CD14-positive monocyte (primary cell): ENCODE measurements at regions not wholly inside any gene's neighbourhood (a gene's known extent, or its start where the extent isn't known, plus 50 kb on each side); places are given as distances from the start of the nearest gene placed in this dataset.
"Not testable (repeated sequence)": the region's sequence is repeated elsewhere in the genome, so short reads cannot be mapped to it uniquely, and the experiment has no call there.

ENCODE experiments used
- DNase-seq, 3 donors: peaks; one replicate each; pipeline ENCODE4 v3.0.0-alpha.2; 2011 to 2022
- H2AFZ ChIP-seq: 2 replicates; pipeline ENCODE4 v1.6.0; 2012; ENCODE audit warnings: mild to moderate bottlenecking, low read depth, low read length, inconsistent platforms; ENCODE audit not compliant: insufficient read depth, poor library complexity, severe bottlenecking
- H3K27ac ChIP-seq, 2 donors: 1 replicate in 1 of 2; 2 replicates in 1 of 2; pipeline ENCODE4 v1.5.1; 2012 to 2013; ENCODE audit warnings: low read length in 2 of 2, control low read depth in 1 of 2, inconsistent platforms in 1 of 2, low read depth in 1 of 2, mild to moderate bottlenecking in 1 of 2
- H3K27me3 ChIP-seq, 2 donors: one replicate each; pipeline versions ENCODE4 v1.6.0 to v1.6.1; 2011 to 2013; ENCODE audit warnings: low read length in 2 of 2; ENCODE audit not compliant: control insufficient read depth in 2 of 2, insufficient read depth in 2 of 2
- H3K36me3 ChIP-seq, 2 donors: replicated peaks in 1 of 2; 1 replicate in 1 of 2; 2 replicates in 1 of 2; pipeline versions ENCODE4 v1.5.1 to v1.6.1; 2012 to 2013; ENCODE audit warnings: low read length in 2 of 2, control low read depth in 1 of 2, inconsistent platforms in 1 of 2, mild to moderate bottlenecking in 1 of 2; ENCODE audit not compliant: insufficient read depth in 2 of 2, control insufficient read depth in 1 of 2
- H3K4me1 ChIP-seq, 2 donors: 1 replicate in 1 of 2; 2 replicates in 1 of 2; pipeline versions ENCODE4 v1.5.1 to v1.6.1; 2012 to 2013; ENCODE audit warnings: low read length in 2 of 2, control low read depth in 1 of 2, inconsistent platforms in 1 of 2, mild to moderate bottlenecking in 1 of 2, moderate library complexity in 1 of 2; ENCODE audit not compliant: insufficient read depth in 2 of 2, control insufficient read depth in 1 of 2
- H3K4me2 ChIP-seq: replicated peaks from 2 replicates; pipeline ENCODE3; 2012; ENCODE audit warnings: low read length, moderate library complexity, mild to moderate bottlenecking; ENCODE audit not compliant: poor library complexity, severe bottlenecking; ENCODE audit errors: extremely low read depth
- H3K4me3 ChIP-seq, 3 experiments: fragments of 200-600 bp in 1 of 3; sonication (generic) in 1 of 3; replicated peaks in 1 of 3; 1 replicate in 2 of 3; 2 replicates in 1 of 3; pipeline ENCODE4 v1.5.1; 2011 to 2013; ENCODE audit warnings: low read length in 3 of 3, mild to moderate bottlenecking in 3 of 3, control low read depth in 2 of 3, low read depth in 2 of 3, inconsistent platforms in 1 of 3, moderate library complexity in 1 of 3
- H3K79me2 ChIP-seq: 2 replicates; pipeline ENCODE4 v1.6.0; 2012; ENCODE audit warnings: mild to moderate bottlenecking, control low read depth, inconsistent platforms, low read length, moderate library complexity; ENCODE audit not compliant: insufficient read depth
- H3K9ac ChIP-seq: 2 replicates; pipeline ENCODE4 v1.6.0; 2017; ENCODE audit warnings: low read length, mild to moderate bottlenecking; ENCODE audit not compliant: insufficient read depth, poor library complexity, severe bottlenecking
- H3K9me3 ChIP-seq, 2 donors: replicated peaks in 1 of 2; 1 replicate in 1 of 2; 2 replicates in 1 of 2; pipeline versions ENCODE4 v1.5.1 to v1.6.1; 2012 to 2013; ENCODE audit warnings: low read length in 2 of 2, control low read depth in 1 of 2; ENCODE audit not compliant: control insufficient read depth in 1 of 2, insufficient read depth in 1 of 2
- H4K20me1 ChIP-seq: 2 replicates; pipeline ENCODE4 v1.6.0; 2012; ENCODE audit warnings: mild to moderate bottlenecking, low read length, control low read depth, moderate library complexity; ENCODE audit not compliant: insufficient read depth
- H3K27ac Mint-ChIP-seq, 7 donors: one replicate each; pipeline ENCODE4 v1.8.0; 2020; ENCODE audit warnings: mild to moderate bottlenecking in 7 of 7, mixed read lengths in 7 of 7, moderate library complexity in 6 of 7, inconsistent platforms in 2 of 7
- H3K27me3 Mint-ChIP-seq, 3 donors: one replicate each; pipeline ENCODE4 v1.8.0; 2021 to 2022; ENCODE audit warnings: low read depth in 3 of 3, mild to moderate bottlenecking in 3 of 3, mixed read lengths in 3 of 3, moderate library complexity in 3 of 3, inconsistent platforms in 1 of 3
- H3K36me3 Mint-ChIP-seq, 2 donors: one replicate each; pipeline ENCODE4 v1.8.0; 2020; ENCODE audit warnings: mixed read lengths in 2 of 2, inconsistent platforms in 1 of 2, mild to moderate bottlenecking in 1 of 2
- H3K4me1 Mint-ChIP-seq: one replicate; pipeline ENCODE4 v1.8.0; 2020; ENCODE audit warnings: mild to moderate bottlenecking, mixed read lengths
- H3K4me3 Mint-ChIP-seq, 2 donors: one replicate each; pipeline ENCODE4 v1.8.0; 2020; ENCODE audit warnings: mild to moderate bottlenecking in 2 of 2, mixed read lengths in 2 of 2, moderate library complexity in 1 of 2
- H3K9me3 Mint-ChIP-seq, 7 donors: one replicate each; pipeline ENCODE4 v1.8.0; 2020 to 2022; ENCODE audit warnings: mixed read lengths in 7 of 7, mild to moderate bottlenecking in 6 of 7, moderate library complexity in 6 of 7, inconsistent platforms in 2 of 7
- WGBS: methylation state at CpG from one replicate; pipeline ENCODE4 v1.1.5; 2013; ENCODE audit warnings: missing lambda C conversion rate; ENCODE audit not compliant: insufficient coverage; 5-methylcytosine and 5-hydroxymethylcytosine counted together
- intact Hi-C, 2 donors: fragments of 100-400 bp; cut with micrococcal nuclease; formaldehyde crosslinking; loops; one replicate each; pipeline versions ENCODE4 v1.15.0 to v1.15.1; 2023

- H3K27me3 ChIP-seq, H3K36me3 Mint-ChIP-seq, intact Hi-C loops, H3K27me3 Mint-ChIP-seq, H3K4me3 Mint-ChIP-seq, H3K79me2 ChIP-seq, H2AFZ ChIP-seq, H3K4me1 Mint-ChIP-seq, H3K9ac ChIP-seq, H3K4me1 ChIP-seq, H3K9me3 ChIP-seq, DNase-seq, H4K20me1 ChIP-seq, H3K9me3 Mint-ChIP-seq, H3K4me2 ChIP-seq, H3K4me3 ChIP-seq, H3K27ac Mint-ChIP-seq, H3K36me3 ChIP-seq, H3K27ac ChIP-seq: not testable (repeated sequence)
- no CpG with 5 or more reads among the region's 14 CpGs for WGBS
These were observed 225.6 kb downstream of the BCL2L11 start for GRCh38 chr2:111346018-111346930.

GRCh38 chr2:111347695-111348094 is 227.0 kb downstream of the BCL2L11 start:
- H3K9me3 Mint-ChIP-seq, H3K9me3 ChIP-seq, H3K9ac ChIP-seq, H3K4me1 ChIP-seq, H3K27me3 Mint-ChIP-seq, H3K36me3 ChIP-seq, H3K4me1 Mint-ChIP-seq, H3K27ac Mint-ChIP-seq, H3K4me2 ChIP-seq, DNase-seq, H2AFZ ChIP-seq, H4K20me1 ChIP-seq, H3K79me2 ChIP-seq, intact Hi-C loops, H3K27me3 ChIP-seq, H3K4me3 ChIP-seq, H3K27ac ChIP-seq, H3K36me3 Mint-ChIP-seq, H3K4me3 Mint-ChIP-seq: not testable (repeated sequence)
- WGBS, result no CpG with 5 or more reads among the region's 1 CpG

- H3K79me2 ChIP-seq, intact Hi-C loops, H3K36me3 ChIP-seq, H3K9me3 ChIP-seq, H3K27me3 Mint-ChIP-seq, H3K27ac Mint-ChIP-seq, H3K27me3 ChIP-seq, H3K36me3 Mint-ChIP-seq, H2AFZ ChIP-seq, DNase-seq, H3K4me2 ChIP-seq, H3K9me3 Mint-ChIP-seq, H4K20me1 ChIP-seq, H3K9ac ChIP-seq, H3K4me3 Mint-ChIP-seq, H3K27ac ChIP-seq, H3K4me1 ChIP-seq, H3K4me3 ChIP-seq, H3K4me1 Mint-ChIP-seq: not testable (repeated sequence)
- no CpG with 5 or more reads among the region's 7 CpGs for WGBS
These were observed 227.6 kb downstream of the BCL2L11 start for GRCh38 chr2:111348316-111348715.

GRCh38 chr2:111355022-111355817 is 234.5 kb downstream of the BCL2L11 start:
- H2AFZ ChIP-seq, H3K4me1 ChIP-seq, H3K36me3 ChIP-seq, H3K27me3 ChIP-seq, H4K20me1 ChIP-seq, H3K4me3 Mint-ChIP-seq, DNase-seq, H3K36me3 Mint-ChIP-seq, H3K79me2 ChIP-seq, H3K4me1 Mint-ChIP-seq, H3K27ac Mint-ChIP-seq, H3K9me3 Mint-ChIP-seq, H3K4me3 ChIP-seq, H3K9me3 ChIP-seq, H3K27ac ChIP-seq, H3K27me3 Mint-ChIP-seq, H3K9ac ChIP-seq, H3K4me2 ChIP-seq, intact Hi-C loops: not testable (repeated sequence)
- 100% methylated on average over 1 of the region's 13 CpGs for WGBS
